K562 (cell line): ENCODE measurements at regions not wholly inside any gene's neighbourhood (a gene's known extent, or its start where the extent isn't known, plus 50 kb on each side); places are given as distances from the start of the nearest gene placed in this dataset.

Experiments
- ATAC-seq: fragments of 200-7000 bp; cut with Tn5 transposase; 3 replicates; pipeline ENCODE4 v1.9.1; 2020; ENCODE audit warnings: moderate library complexity
- BruUV-seq: library from RNA; stranded (reverse); fragments of 400-500 nt; replicated peaks from 2 replicates; lab custom pipeline; 2021; lab: Mats Ljungman, UMichigan
- CTCF ChIA-PET: fragments of 300-600 bp; formaldehyde crosslinking; extraction: SDS; loops from one replicate; lab custom pipeline; 2021; ENCODE audit warnings: low intra/inter-chr PET ratio; lab: Yijun Ruan, JAX
- POLR2A ChIA-PET: fragments of 300-600, 350-650 bp; sonication (Branson Sonifier 250); formaldehyde crosslinking; extraction: SDS; loops from one replicate; lab custom pipeline; 2021; ENCODE audit warnings: antibody characterized with exemption, inconsistent platforms; lab: Yijun Ruan, JAX
- DNase-seq, 4 experiments: peaks; one replicate each; pipeline versions ENCODE4 v3.0.0 to v3.0.0-alpha.2; 2011 to 2018; ENCODE audit warnings: low spot score in 3 of 4, mixed read lengths in 3 of 4; ENCODE audit errors: extremely low read depth in 1 of 4
- FAIRE-seq: peaks from 2 replicates; lab custom pipeline; 2011; peaks lifted over from hg19 to GRCh38; lab: Jason Lieb, UNC
- H2AFZ ChIP-seq: 2 replicates; pipeline ENCODE4 v1.6.0; 2011; ENCODE audit warnings: low read depth, low read length, control low read depth, inconsistent platforms
- H3K27ac ChIP-seq: fragments of 200-600 bp; 3 replicates; pipeline ENCODE4 v1.8.0; 2011; ENCODE audit warnings: low read depth, mild to moderate bottlenecking, control low read depth, inconsistent platforms, low read length, moderate library complexity, mixed read lengths; ENCODE audit errors: extremely low read depth
- H3K27me3 ChIP-seq, 2 experiments: fragments of 300-600 bp in 1 of 2; 2 replicates in 1 of 2; 3 replicates in 1 of 2; pipeline versions ENCODE4 v1.6.0 to v1.8.0; 2011; ENCODE audit warnings: inconsistent platforms in 2 of 2, low read length in 2 of 2, mild to moderate bottlenecking in 1 of 2, mixed read lengths in 1 of 2, moderate library complexity in 1 of 2; ENCODE audit not compliant: control insufficient read depth in 2 of 2, insufficient read depth in 2 of 2
- H3K36me3 ChIP-seq: fragments of 300-600 bp; 3 replicates; pipeline ENCODE4 v1.8.0; 2011; ENCODE audit warnings: mild to moderate bottlenecking, low read length, inconsistent platforms; ENCODE audit not compliant: control insufficient read depth, insufficient read depth
- H3K4me1 ChIP-seq, 2 experiments: fragments of 200-600 bp in 1 of 2; replicated peaks in 1 of 2; 2 replicates in 1 of 2; 3 replicates in 1 of 2; pipeline versions ENCODE4 v1.5.1 to v1.8.0; 2011; ENCODE audit warnings: inconsistent platforms in 2 of 2, low read length in 2 of 2, mild to moderate bottlenecking in 1 of 2, mixed read lengths in 1 of 2, moderate library complexity in 1 of 2; ENCODE audit not compliant: control insufficient read depth in 2 of 2, insufficient read depth in 2 of 2
- H3K4me2 ChIP-seq: 2 replicates; pipeline ENCODE4 v1.6.1; 2011; ENCODE audit warnings: low read length, control low read depth, inconsistent platforms, mixed read lengths; ENCODE audit not compliant: insufficient read depth
- H3K4me3 ChIP-seq: fragments of 200-600 bp; sonication (generic), shearing (Covaris generic); 2 replicates; pipeline ENCODE4 v1.5.1; 2016; ENCODE audit warnings: control low read depth, inconsistent platforms
- H3K79me2 ChIP-seq: fragments of 200-600 bp; 3 replicates; pipeline ENCODE4 v1.8.0; 2011; ENCODE audit warnings: low read length, inconsistent platforms; ENCODE audit not compliant: control insufficient read depth, insufficient read depth
- H3K9ac ChIP-seq, 2 experiments: 2 replicates each; pipeline versions ENCODE4 v1.6.0 to v1.6.1; 2011; ENCODE audit warnings: low read depth in 2 of 2, low read length in 2 of 2, control low read depth in 1 of 2, inconsistent platforms in 1 of 2, mild to moderate bottlenecking in 1 of 2, mixed read lengths in 1 of 2; ENCODE audit not compliant: insufficient read depth in 1 of 2
- H3K9me1 ChIP-seq: one replicate; pipeline ENCODE4 v1.6.0; 2011; ENCODE audit warnings: inconsistent platforms, mild to moderate bottlenecking, low read length, moderate library complexity; ENCODE audit not compliant: control insufficient read depth, insufficient read depth
- H3K9me3 ChIP-seq: replicated peaks from 2 replicates; pipeline ENCODE4 v1.5.1; 2011; ENCODE audit warnings: low read depth, low read length, inconsistent platforms; ENCODE audit not compliant: control insufficient read depth, insufficient read depth
- H4K20me1 ChIP-seq: replicated peaks from 2 replicates; pipeline ENCODE4 v1.6.1; 2011; ENCODE audit warnings: low read length, inconsistent platforms, mixed read lengths; ENCODE audit not compliant: control insufficient read depth, insufficient read depth
- EHMT2 ChIP-seq: fragments of 450-650 bp; IDR thresholded peaks from 2 replicates; pipeline ENCODE4 v1.6.1; 2018; ENCODE audit warnings: antibody characterized with exemption
- FOS ChIP-seq: IDR thresholded peaks from 3 replicates; pipeline ENCODE4 v1.6.1; 2011; ENCODE audit not compliant: insufficient read length; ENCODE audit errors: extremely low read depth
- FUS ChIP-seq: fragments of 200-400 bp; formaldehyde crosslinking; optimal IDR thresholded peaks from 2 replicates; pipeline ENCODE3; 2017; ENCODE audit warnings: low read depth, low read length
- KDM4B ChIP-seq, 2 experiments: fragments of 450-650 bp in 1 of 2; sonication (generic) in 1 of 2; IDR thresholded peaks; 2 replicates each; pipeline ENCODE4 v1.6.1; 2016 to 2017; ENCODE audit warnings: borderline replicate concordance in 2 of 2, antibody characterized with exemption in 1 of 2, low read depth in 1 of 2, mild to moderate bottlenecking in 1 of 2
- KLF1 ChIP-seq: fragments of 450-650 bp; IDR thresholded peaks from 2 replicates; pipeline ENCODE4 v1.6.1; 2016; ENCODE audit warnings: missing genetic modification characterization, missing compliant biosample characterization
- PBX2 ChIP-seq, 2 experiments: IDR thresholded peaks in 1 of 2; conservative IDR thresholded peaks in 1 of 2; 2 replicates each; pipeline ENCODE4 v1.6.1; 2016; ENCODE audit warnings: low read depth in 2 of 2, mild to moderate bottlenecking in 1 of 2, missing compliant biosample characterization in 1 of 2, missing genetic modification characterization in 1 of 2, moderate library complexity in 1 of 2
- ZNF395 ChIP-seq: fragments of 200-800 bp; sonication (Bioruptor generic); IDR thresholded peaks from 2 replicates; pipeline ENCODE4 v1.6.1; 2017; ENCODE audit warnings: missing genetic modification characterization, missing compliant biosample characterization
- ZNF583 ChIP-seq: fragments of 250-450 bp; sonication (Bioruptor Pico); IDR thresholded peaks from 2 replicates; pipeline ENCODE4 v1.4.0; 2020
- WGBS: fragments of 100-300 bp; shearing (Covaris generic); methylation state at CpG from one replicate; pipeline ENCODE4 v1.1.6; 2016; ENCODE audit warnings: low coverage, mixed read lengths; ENCODE audit not compliant: insufficient coverage; ENCODE audit errors: missing lambda C conversion rate; 5-methylcytosine and 5-hydroxymethylcytosine counted together
- in situ Hi-C: fragments of 300-500 bp; cut with MboI; formaldehyde crosslinking; loops from 4 replicates; pipeline ENCODE4 v1.15.0; 2018; ENCODE audit warnings: inconsistent platforms, mixed read lengths
- intact Hi-C: fragments of 100-400 bp; cut with micrococcal nuclease; formaldehyde crosslinking; loops from 2 replicates; pipeline ENCODE4 v1.14.2; 2022
- TF ChIP-seq, protein P1 (sequence below): sonication (generic); formaldehyde crosslinking; IDR thresholded peaks from 2 replicates; pipeline ENCODE4 v1.8.0; 2023; ENCODE audit warnings: missing genetic modification reagents, mild to moderate bottlenecking, borderline replicate concordance
- TF ChIP-seq, protein P2 (sequence below): sonication (generic); formaldehyde crosslinking; IDR thresholded peaks from 2 replicates; pipeline ENCODE4 v1.8.1; 2023; ENCODE audit warnings: mild to moderate bottlenecking, missing genetic modification reagents

DNA sequence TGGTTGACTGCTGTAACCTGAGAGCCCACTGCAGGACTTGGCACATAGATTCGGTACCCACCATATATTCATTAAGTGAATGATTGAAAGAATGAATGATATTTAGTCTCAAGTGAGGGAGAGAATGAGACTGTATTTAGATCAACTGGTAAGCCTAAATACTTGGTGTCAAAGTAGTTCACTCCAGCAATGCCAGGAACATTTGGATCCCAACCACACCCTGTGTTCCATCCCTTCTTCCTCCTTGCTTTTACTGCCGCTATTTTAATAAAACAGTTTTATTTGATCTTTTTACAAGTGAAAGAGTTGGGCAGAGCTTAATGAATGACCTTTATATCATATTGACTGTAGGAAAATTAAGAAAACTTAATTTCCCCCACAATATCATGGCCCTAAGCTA, 473.6 kb upstream of the CBLB start:
- no peak overlapping the region for H2AFZ ChIP-seq
- POLR2A ChIA-PET, result no interaction called here
- intact Hi-C loops, result no loop called here
- H3K9me3 ChIP-seq, result no peaks in the 10 kb centered on the region
- FAIRE-seq, result no peak
- no peak for ATAC-seq
- in situ Hi-C loops, result no loop called here
- no peaks in the 10 kb centered on the region for H3K36me3 ChIP-seq
- H3K4me2 ChIP-seq, result no peak overlapping the region
- CTCF ChIA-PET, result no interaction called here
- DNase-seq, result no peak
- H3K9me1 ChIP-seq, result no peaks in the 10 kb centered on the region
- no peak overlapping the region for H3K9ac ChIP-seq
- no TSS peak for BruUV-seq
- H3K27me3 ChIP-seq, result no peaks in the 10 kb centered on the region
- H3K4me3 ChIP-seq, result no peak overlapping the region
- no peaks in the 10 kb centered on the region for H3K4me1 ChIP-seq
- H3K27ac ChIP-seq, result no peak overlapping the region
- no peaks in the 10 kb centered on the region for H4K20me1 ChIP-seq
- WGBS, result 0% methylated on average over 2 of the region's 2 CpGs
- H3K79me2 ChIP-seq, result no peaks in the 10 kb centered on the region
- TF ChIP-seq KDM4B (IDR thresholded peaks at IDR 0.05; ENCODE audit: borderline replicate concordance in 2 of 2, low read depth in 1 of 2) (no peak), FOS (no peak), FUS (no peak), KLF1 (tag) (no peak), ZNF583 (no peak), ZNF395 (CRISPR knock-in tag) (no peak), PBX2 (CRISPR knock-in tag; IDR thresholded peaks at IDR 0.05; ENCODE audit: low read depth) (no peak), PBX2 (tag; conservative IDR thresholded peaks at IDR 0.05; ENCODE audit: low read depth) (no peak), EHMT2 (no peak)
- TF ChIP-seq, protein P1, sequence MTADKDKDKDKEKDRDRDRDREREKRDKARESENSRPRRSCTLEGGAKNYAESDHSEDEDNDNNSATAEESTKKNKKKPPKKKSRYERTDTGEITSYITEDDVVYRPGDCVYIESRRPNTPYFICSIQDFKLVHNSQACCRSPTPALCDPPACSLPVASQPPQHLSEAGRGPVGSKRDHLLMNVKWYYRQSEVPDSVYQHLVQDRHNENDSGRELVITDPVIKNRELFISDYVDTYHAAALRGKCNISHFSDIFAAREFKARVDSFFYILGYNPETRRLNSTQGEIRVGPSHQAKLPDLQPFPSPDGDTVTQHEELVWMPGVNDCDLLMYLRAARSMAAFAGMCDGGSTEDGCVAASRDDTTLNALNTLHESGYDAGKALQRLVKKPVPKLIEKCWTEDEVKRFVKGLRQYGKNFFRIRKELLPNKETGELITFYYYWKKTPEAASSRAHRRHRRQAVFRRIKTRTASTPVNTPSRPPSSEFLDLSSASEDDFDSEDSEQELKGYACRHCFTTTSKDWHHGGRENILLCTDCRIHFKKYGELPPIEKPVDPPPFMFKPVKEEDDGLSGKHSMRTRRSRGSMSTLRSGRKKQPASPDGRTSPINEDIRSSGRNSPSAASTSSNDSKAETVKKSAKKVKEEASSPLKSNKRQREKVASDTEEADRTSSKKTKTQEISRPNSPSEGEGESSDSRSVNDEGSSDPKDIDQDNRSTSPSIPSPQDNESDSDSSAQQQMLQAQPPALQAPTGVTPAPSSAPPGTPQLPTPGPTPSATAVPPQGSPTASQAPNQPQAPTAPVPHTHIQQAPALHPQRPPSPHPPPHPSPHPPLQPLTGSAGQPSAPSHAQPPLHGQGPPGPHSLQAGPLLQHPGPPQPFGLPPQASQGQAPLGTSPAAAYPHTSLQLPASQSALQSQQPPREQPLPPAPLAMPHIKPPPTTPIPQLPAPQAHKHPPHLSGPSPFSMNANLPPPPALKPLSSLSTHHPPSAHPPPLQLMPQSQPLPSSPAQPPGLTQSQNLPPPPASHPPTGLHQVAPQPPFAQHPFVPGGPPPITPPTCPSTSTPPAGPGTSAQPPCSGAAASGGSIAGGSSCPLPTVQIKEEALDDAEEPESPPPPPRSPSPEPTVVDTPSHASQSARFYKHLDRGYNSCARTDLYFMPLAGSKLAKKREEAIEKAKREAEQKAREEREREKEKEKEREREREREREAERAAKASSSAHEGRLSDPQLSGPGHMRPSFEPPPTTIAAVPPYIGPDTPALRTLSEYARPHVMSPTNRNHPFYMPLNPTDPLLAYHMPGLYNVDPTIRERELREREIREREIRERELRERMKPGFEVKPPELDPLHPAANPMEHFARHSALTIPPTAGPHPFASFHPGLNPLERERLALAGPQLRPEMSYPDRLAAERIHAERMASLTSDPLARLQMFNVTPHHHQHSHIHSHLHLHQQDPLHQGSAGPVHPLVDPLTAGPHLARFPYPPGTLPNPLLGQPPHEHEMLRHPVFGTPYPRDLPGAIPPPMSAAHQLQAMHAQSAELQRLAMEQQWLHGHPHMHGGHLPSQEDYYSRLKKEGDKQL (CRISPR knock-in tag), result no peak
- TF ChIP-seq, protein P2, sequence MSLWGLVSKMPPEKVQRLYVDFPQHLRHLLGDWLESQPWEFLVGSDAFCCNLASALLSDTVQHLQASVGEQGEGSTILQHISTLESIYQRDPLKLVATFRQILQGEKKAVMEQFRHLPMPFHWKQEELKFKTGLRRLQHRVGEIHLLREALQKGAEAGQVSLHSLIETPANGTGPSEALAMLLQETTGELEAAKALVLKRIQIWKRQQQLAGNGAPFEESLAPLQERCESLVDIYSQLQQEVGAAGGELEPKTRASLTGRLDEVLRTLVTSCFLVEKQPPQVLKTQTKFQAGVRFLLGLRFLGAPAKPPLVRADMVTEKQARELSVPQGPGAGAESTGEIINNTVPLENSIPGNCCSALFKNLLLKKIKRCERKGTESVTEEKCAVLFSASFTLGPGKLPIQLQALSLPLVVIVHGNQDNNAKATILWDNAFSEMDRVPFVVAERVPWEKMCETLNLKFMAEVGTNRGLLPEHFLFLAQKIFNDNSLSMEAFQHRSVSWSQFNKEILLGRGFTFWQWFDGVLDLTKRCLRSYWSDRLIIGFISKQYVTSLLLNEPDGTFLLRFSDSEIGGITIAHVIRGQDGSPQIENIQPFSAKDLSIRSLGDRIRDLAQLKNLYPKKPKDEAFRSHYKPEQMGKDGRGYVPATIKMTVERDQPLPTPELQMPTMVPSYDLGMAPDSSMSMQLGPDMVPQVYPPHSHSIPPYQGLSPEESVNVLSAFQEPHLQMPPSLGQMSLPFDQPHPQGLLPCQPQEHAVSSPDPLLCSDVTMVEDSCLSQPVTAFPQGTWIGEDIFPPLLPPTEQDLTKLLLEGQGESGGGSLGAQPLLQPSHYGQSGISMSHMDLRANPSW (CRISPR knock-in tag), result no peak
